PC-3 (cell line): ENCODE measurements at regions not wholly inside any gene's neighbourhood (a gene's known extent, or its start where the extent isn't known, plus 50 kb on each side); places are given as distances from the start of the nearest gene placed in this dataset.

ENCODE experiments used
- EZH2 ChIP-seq: fragments of 300-600 bp; sonication (generic); IDR thresholded peaks from one replicate; pipeline ENCODE4 v1.6.1; 2017; ENCODE audit warnings: antibody characterized with exemption, mild to moderate bottlenecking, low read length; ENCODE audit not compliant: unreplicated experiment
- TF ChIP-seq, protein P1 (sequence below): fragments of 300-600 bp; sonication (generic); conservative IDR thresholded peaks from 2 replicates; pipeline ENCODE4 v1.5.1; 2017; ENCODE audit warnings: antibody characterized with exemption, low read depth, mild to moderate bottlenecking, low read length

DNA sequence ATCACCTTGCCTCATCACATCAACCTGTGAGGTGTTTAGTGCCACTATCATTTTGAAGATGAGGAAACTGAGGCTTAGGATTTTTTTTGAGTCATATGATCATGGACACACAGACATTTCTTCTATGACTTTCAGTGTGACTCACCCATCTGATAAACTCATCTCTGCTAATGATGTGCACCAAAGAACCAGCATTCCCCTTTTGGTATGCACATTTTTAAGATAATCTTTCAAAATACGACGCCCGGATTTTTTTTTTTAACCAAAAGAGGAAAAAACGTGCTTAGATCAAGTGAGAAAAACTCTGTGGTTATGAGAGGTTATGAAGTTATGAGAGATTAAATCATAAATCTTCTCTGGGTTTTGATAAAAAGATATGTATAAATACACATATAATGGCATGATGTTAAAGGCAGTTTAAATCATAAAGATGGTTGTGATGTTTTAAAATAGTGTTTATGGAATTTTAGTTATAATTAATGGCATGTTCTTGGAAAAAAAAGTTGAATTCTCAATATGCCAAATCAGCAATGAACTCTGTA lies 948.1 kb downstream of the TMTC2 start:
- TF ChIP-seq EZH2: no peak
- TF ChIP-seq, protein P1, sequence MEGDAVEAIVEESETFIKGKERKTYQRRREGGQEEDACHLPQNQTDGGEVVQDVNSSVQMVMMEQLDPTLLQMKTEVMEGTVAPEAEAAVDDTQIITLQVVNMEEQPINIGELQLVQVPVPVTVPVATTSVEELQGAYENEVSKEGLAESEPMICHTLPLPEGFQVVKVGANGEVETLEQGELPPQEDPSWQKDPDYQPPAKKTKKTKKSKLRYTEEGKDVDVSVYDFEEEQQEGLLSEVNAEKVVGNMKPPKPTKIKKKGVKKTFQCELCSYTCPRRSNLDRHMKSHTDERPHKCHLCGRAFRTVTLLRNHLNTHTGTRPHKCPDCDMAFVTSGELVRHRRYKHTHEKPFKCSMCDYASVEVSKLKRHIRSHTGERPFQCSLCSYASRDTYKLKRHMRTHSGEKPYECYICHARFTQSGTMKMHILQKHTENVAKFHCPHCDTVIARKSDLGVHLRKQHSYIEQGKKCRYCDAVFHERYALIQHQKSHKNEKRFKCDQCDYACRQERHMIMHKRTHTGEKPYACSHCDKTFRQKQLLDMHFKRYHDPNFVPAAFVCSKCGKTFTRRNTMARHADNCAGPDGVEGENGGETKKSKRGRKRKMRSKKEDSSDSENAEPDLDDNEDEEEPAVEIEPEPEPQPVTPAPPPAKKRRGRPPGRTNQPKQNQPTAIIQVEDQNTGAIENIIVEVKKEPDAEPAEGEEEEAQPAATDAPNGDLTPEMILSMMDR: no peak
